DOHH2 (cell line): ENCODE measurements at regions not wholly inside any gene's neighbourhood (a gene's known extent, or its start where the extent isn't known, plus 50 kb on each side); places are given as distances from the start of the nearest gene placed in this dataset.

Experiments used
- EZH2phosphoT487 ChIP-seq: fragments of 200-600 bp; sonication (generic); IDR thresholded peaks from 2 replicates; pipeline ENCODE4 v1.6.1; 2017; ENCODE audit warnings: borderline replicate concordance, mild to moderate bottlenecking, antibody characterized with exemption, low read length, moderate library complexity, mixed read lengths
- TF ChIP-seq, protein P1 (sequence below): fragments of 200-600 bp; sonication (generic); IDR thresholded peaks from one replicate; pipeline ENCODE4 v1.5.1; 2014; ENCODE audit warnings: antibody characterized with exemption, mild to moderate bottlenecking, low read depth, low read length; ENCODE audit not compliant: poor library complexity, severe bottlenecking

DNA sequence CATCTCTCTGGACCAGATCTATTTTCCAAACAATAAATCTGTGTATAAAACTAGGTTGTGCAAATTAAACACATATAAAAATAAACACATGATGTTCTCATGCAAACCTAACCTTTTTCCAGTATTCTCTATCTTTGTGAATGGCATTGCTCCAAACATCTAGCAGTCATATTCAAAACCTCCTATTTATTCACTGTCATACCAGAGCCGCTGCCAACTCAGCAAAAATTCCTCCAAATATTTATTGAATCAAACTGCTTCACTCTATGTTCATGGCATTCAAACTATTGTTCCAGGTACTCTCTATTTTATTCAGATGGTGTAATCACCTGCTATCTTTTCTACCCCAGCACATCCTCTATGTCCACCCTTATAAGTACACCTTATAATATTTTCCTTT is 652.1 kb upstream of the RIOK2 start:
- TF ChIP-seq, protein P1, sequence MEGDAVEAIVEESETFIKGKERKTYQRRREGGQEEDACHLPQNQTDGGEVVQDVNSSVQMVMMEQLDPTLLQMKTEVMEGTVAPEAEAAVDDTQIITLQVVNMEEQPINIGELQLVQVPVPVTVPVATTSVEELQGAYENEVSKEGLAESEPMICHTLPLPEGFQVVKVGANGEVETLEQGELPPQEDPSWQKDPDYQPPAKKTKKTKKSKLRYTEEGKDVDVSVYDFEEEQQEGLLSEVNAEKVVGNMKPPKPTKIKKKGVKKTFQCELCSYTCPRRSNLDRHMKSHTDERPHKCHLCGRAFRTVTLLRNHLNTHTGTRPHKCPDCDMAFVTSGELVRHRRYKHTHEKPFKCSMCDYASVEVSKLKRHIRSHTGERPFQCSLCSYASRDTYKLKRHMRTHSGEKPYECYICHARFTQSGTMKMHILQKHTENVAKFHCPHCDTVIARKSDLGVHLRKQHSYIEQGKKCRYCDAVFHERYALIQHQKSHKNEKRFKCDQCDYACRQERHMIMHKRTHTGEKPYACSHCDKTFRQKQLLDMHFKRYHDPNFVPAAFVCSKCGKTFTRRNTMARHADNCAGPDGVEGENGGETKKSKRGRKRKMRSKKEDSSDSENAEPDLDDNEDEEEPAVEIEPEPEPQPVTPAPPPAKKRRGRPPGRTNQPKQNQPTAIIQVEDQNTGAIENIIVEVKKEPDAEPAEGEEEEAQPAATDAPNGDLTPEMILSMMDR: no peak
- TF ChIP-seq EZH2phosphoT487: no peak
